Choroid plexus epithelial cell (primary cell): ENCODE measurements at regions not wholly inside any gene's neighbourhood (a gene's known extent, or its start where the extent isn't known, plus 50 kb on each side); places are given as distances from the start of the nearest gene placed in this dataset.

ENCODE experiments used
- DNase-seq: peaks from one replicate; pipeline ENCODE4 v3.0.0-alpha.2; 2010; ENCODE audit warnings: low read depth
- H3K4me3 ChIP-seq: 2 replicates; pipeline ENCODE4 v1.5.1; 2011; ENCODE audit warnings: low read depth, mild to moderate bottlenecking, control low read depth, low read length, moderate library complexity
- CTCF ChIP-seq: conservative IDR thresholded peaks from 2 replicates; pipeline ENCODE4 v1.5.1; 2011; ENCODE audit warnings: low read depth, mild to moderate bottlenecking, control low read depth, inconsistent platforms, low read length, moderate library complexity

- no peak for TF ChIP-seq CTCF
- peak; percentile 86 for DNase-seq
- H3K4me3 ChIP-seq = no peak overlapping the region
These were observed 160.4 kb upstream of the GPC6 start for GRCh38 chr13:93066187-93066586.

- TF ChIP-seq CTCF = no peak
- no peak overlapping the region for H3K4me3 ChIP-seq
- DNase-seq = peak; percentile 83
These were observed 147.3 kb upstream of the GPC6 start for GRCh38 chr13:93079294-93079693.

- no peak for TF ChIP-seq CTCF
- H3K4me3 ChIP-seq = no peak overlapping the region
- DNase-seq = no peak
These were observed 146.4 kb upstream of the GPC6 start for GRCh38 chr13:93080166-93080565.

- peak; percentile 80 for DNase-seq
- no peak for TF ChIP-seq CTCF
- no peak overlapping the region for H3K4me3 ChIP-seq
These were observed 146.0 kb upstream of the GPC6 start for GRCh38 chr13:93080587-93080986.

- no peak for TF ChIP-seq CTCF
- no peak for DNase-seq
- no peak overlapping the region for H3K4me3 ChIP-seq
These were observed 140.3 kb upstream of the GPC6 start for GRCh38 chr13:93086329-93086728.

GRCh38 chr13:93098972-93099371 is 127.6 kb upstream of the GPC6 start:
- no peak for TF ChIP-seq CTCF

GRCh38 chr13:93101226-93101734 is 125.3 kb upstream of the GPC6 start:
- DNase-seq = no peak
- TF ChIP-seq CTCF = no peak
- H3K4me3 ChIP-seq = no peak overlapping the region

More at GRCh38 chr13:93098972-93099371, 127.6 kb upstream of the GPC6 start:
- no peak overlapping the region for H3K4me3 ChIP-seq
- DNase-seq = no peak
